C4-2B (cell line): ENCODE measurements at regions not wholly inside any gene's neighbourhood (a gene's known extent, or its start where the extent isn't known, plus 50 kb on each side); places are given as distances from the start of the nearest gene placed in this dataset.

Experiments used
- H3K27ac ChIP-seq: fragments of 450-650 bp; 2 replicates; pipeline ENCODE4 v1.5.1; 2017
- ZFX ChIP-seq: fragments of 450-650 bp; IDR thresholded peaks from 2 replicates; pipeline ENCODE4 v1.6.1; 2017
- TF ChIP-seq, protein P1 (sequence below): fragments of 450-650 bp; conservative IDR thresholded peaks from 2 replicates; pipeline ENCODE4 v1.5.1; 2017; ENCODE audit warnings: mild to moderate bottlenecking

GRCh38 chr14:30786701-30787100, 87.7 kb upstream of the COCH start:
- no peak overlapping the region for H3K27ac ChIP-seq
- TF ChIP-seq ZFX: no peak
- TF ChIP-seq, protein P1, sequence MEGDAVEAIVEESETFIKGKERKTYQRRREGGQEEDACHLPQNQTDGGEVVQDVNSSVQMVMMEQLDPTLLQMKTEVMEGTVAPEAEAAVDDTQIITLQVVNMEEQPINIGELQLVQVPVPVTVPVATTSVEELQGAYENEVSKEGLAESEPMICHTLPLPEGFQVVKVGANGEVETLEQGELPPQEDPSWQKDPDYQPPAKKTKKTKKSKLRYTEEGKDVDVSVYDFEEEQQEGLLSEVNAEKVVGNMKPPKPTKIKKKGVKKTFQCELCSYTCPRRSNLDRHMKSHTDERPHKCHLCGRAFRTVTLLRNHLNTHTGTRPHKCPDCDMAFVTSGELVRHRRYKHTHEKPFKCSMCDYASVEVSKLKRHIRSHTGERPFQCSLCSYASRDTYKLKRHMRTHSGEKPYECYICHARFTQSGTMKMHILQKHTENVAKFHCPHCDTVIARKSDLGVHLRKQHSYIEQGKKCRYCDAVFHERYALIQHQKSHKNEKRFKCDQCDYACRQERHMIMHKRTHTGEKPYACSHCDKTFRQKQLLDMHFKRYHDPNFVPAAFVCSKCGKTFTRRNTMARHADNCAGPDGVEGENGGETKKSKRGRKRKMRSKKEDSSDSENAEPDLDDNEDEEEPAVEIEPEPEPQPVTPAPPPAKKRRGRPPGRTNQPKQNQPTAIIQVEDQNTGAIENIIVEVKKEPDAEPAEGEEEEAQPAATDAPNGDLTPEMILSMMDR: no peak

DNA sequence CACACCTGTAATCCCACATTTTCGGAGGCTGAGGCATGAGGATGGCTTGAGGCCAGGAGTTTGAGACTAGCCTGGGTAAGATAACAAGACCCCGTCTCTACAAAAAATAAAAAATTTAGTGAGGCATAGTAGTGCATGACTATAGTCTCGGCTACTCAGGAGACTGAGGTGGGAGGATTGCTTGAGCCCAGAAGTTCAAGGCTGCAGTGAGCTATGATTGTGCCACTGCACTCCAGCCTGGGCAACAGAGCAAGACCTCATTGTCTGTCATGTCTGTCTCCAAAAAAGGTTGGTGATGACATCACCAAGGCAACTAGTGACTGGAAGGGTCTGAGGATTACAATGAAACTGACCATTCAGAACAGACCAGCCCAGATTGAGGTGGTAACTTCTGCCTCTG, 83.5 kb upstream of the COCH start:
- TF ChIP-seq, protein P1: no peak
- no peak for TF ChIP-seq ZFX
- H3K27ac ChIP-seq: no peak overlapping the region

- TF ChIP-seq ZFX: no peak
- TF ChIP-seq, protein P1: no peak
- H3K27ac ChIP-seq: no peak overlapping the region
These were observed 82.6 kb upstream of the COCH start for GRCh38 chr14:30791522-30792351.

GRCh38 chr14:30796707-30797106, 77.7 kb upstream of the COCH start:
- TF ChIP-seq ZFX: no peak
- TF ChIP-seq, protein P1: no peak
- no peak overlapping the region for H3K27ac ChIP-seq

DNA sequence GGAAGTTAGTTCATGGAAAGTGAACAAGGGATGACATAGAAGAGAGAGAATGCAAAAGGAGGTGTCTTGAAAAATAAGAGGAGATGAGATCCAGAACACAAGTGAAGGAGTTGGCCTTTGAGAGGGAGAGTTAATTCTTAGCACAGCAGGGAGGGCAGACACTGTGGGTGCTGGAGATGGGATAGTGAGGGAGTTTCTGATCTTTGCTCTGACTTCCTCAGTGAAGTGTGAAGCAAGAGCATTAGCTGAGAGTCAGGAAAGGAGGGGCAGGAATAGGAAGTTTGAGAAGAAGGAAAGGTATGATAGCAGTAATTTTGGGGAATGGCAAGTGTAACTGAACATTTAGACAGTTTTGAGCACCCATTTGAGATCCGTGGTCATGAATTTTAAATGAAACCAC, 75.8 kb upstream of the COCH start:
- no peak overlapping the region for H3K27ac ChIP-seq
- TF ChIP-seq, protein P1: no peak
- TF ChIP-seq ZFX: no peak

DNA sequence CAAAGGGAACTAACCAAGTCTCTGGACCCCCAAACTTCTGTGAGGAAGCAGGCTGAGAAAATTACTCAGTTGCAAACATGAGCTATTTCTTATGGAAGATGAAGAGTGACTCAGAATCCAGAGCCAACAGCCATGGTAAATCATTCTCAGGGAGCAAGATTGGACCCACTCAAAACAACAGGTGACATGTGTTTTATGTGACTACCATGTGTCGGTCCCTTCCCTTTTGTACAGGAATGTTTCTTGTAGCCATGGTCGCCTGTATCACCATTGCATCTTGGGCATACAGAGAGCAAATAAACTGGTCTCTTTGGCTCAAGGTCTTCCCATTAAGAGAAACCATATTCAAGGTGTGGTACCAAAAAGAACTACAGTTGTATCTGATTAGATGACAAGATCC, 75.4 kb upstream of the COCH start:
- H3K27ac ChIP-seq: no peak overlapping the region
- TF ChIP-seq ZFX: no peak
- TF ChIP-seq, protein P1: no peak

GRCh38 chr14:30799933-30800332, 74.4 kb upstream of the COCH start:
- TF ChIP-seq, protein P1: no peak
- H3K27ac ChIP-seq: no peak overlapping the region
